NCI-H526 treated with DMSO at 0.1 percent for 48 hours (cell line): ENCODE measurements at regions not wholly inside any gene's neighbourhood (a gene's known extent, or its start where the extent isn't known, plus 50 kb on each side); places are given as distances from the start of the nearest gene placed in this dataset.

Experiments used
- DNase-seq: peaks from one replicate; lab custom pipeline; 2025; lab: John Stamatoyannopoulos, UW

DNA sequence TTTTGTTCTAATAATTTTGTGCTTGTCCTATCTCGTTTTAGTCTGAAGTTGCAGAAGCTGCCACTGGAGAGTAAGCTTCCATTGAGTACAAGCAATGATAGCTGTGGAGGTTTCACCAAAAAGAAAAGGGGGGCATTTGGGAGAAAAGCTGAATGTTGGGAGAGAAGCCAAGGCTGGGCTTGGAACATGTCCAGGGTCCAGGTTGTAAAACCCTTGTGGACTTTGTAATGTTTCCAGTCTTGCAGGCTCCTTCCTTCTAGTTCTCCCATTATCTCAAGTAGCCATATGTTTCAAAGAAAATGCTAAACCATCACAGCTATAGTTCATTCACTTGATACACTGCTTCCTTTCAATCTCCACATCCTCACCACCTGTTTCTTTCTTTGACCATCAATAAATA, 880.2 kb downstream of the NLGN4Y start:
- no peak for DNase-seq

DNA sequence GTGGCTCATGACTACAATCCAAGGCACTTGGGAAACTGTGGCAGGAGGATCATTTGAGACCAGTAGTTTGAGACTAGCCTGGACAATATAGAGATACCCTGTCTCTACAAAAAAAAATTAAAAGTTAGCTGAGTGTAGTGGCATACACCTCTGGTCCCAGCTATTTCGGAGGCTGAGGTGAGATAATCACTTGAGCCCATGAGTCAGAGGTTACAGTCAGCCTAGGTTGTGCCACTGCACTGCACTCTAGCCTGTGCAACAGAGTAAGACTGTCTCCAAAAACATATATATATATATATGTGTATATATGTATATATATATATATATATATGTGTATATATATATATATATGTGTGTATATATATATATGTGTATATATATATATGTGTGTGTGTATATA, 890.8 kb downstream of the NLGN4Y start:
- no peak for DNase-seq

DNA sequence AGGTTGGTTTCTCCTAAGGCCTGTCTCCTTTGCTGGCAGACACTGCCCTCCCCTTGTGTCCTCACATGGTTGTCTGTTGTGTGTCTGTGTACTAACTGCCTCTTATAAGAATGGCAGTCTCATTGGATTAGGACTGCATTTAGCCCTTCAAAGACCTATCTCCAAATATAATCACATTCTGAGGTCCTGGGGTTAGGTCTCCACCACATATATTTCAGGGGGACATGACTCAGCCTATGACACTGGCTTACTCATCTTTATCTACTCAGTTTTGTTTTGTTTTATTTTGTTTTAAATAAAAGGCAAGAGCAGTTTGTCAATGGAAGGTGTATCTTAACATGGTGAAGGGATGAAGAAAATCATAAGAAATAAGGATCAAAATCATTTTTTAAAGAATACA, 894.3 kb downstream of the NLGN4Y start:
- DNase-seq: no peak

DNA sequence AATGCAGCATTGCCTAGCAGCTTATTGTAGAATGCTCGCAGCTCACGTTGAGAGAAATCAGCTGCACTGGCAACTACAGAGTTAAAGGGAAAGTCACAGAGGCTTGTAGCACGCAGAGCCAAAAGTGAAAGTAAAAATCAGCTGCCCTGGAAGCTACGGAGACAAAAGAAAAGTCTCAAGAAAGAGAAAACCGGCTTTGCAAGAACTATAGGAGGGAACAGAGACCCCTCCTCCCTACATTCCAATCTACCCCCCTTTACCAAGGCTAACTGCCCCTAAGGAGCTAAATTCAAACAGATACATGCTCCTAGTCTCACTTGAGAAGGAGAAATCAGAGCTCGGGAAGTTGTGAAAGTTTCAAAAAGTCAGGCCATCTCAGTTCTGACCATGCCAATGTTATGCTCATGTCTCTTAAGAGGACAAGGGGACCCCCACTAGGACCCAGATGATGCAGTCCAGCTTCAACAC, 900.4 kb downstream of the NLGN4Y start:
- no peak for DNase-seq

DNA sequence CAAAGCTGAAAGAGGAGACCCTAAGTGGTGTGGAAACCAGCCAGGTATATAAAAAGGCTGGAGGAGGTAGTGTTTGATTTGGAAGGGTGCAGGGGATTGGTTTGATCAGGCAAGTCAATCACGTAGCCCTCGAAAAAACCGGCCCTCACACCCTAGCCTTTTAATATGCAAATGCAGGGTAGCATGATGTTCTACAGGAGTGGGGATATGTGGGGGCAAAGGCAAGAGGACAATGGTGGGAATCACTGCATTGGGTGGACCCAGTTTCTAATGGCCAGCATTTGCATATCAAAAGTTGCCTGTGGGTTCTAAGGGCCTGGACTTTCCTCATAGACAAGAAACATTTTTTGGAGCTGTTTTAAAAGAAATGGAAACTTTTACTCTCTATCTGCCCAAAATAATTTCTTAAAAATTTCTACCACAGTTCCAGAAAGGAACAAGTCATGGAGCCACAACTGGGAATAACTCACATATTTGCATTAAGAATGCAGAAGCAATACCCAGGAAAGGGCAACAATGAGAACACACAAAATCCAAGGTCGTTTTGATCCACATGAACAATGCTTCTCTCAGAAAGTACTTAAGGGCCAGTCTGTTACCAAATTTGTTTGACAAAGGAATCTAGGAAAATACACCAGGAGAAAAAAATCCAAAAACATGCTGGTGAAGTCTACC, 915.8 kb downstream of the NLGN4Y start:
- DNase-seq: no peak

GRCh38 chrY:15440696-15441408, 916.5 kb downstream of the NLGN4Y start:
- DNase-seq: no peak

DNA sequence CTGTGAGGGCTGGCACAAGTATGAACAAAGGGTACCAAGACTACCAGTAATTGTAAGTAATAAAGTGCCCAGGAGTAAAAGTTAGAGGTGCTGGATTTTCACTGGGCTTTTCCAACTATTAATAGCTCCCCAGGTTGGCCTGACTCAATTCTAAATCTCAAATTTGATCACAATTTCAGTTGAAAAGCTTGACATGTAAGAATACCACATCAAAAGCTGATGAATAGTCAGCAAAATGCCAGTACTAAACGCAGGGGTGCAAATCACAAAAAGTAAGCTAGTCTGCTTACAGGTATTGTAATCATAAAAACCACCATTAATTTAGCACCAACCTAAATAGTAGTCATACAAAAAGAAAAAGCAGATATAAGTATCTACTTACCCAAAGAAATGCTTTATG, 917.5 kb downstream of the NLGN4Y start:
- no peak for DNase-seq

- DNase-seq: no peak
These were observed 921.5 kb downstream of the NLGN4Y start for GRCh38 chrY:15445871-15446270.

GRCh38 chrY:15446861-15447260, 922.5 kb downstream of the NLGN4Y start:
- DNase-seq: no peak

DNA sequence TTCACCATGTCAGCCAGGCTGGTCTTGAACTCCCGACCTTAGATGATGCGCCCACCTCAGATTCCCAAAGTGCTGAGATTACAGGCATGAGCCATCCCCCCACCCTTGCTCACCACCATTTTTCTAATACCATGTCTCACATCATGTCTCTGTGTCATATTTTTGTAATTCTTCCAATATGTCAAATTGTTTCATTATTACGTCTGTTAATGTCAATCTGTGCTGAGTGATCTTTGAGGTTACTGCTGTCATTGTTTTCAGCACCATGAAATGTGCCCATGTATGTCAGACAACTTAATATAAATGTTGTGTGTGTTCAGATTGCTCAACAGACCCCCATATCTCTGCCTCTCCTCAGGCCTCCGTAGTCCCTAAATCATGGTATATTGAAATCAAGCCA, 923.6 kb downstream of the NLGN4Y start:
- DNase-seq: no peak

- no peak for DNase-seq
These were observed 931.0 kb downstream of the NLGN4Y start for GRCh38 chrY:15455133-15455937.

GRCh38 chrY:15455980-15456469, 931.7 kb downstream of the NLGN4Y start:
- DNase-seq: no peak

DNA sequence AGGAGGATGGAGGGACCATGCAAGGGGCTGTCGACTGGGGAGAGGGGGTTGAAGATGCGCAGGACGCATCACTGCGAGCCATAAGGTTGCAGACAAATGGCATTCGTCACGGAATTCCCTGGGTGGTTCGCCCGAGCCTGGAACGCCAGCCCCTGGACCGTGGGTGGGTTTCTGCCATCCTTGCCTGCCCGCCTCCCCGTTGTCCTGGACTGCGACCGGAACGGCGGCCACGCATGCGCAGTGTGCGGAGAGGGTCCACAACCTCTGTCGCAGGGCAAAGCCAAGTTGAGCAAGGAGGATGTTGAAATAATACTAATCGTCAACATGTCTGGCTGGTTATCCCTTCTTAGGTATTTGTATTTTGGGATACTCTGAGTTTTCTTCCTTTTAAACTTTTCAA, 932.2 kb downstream of the NLGN4Y start:
- DNase-seq: no peak

GRCh38 chrY:15457682-15458081, 933.4 kb downstream of the NLGN4Y start:
- no peak for DNase-seq

DNA sequence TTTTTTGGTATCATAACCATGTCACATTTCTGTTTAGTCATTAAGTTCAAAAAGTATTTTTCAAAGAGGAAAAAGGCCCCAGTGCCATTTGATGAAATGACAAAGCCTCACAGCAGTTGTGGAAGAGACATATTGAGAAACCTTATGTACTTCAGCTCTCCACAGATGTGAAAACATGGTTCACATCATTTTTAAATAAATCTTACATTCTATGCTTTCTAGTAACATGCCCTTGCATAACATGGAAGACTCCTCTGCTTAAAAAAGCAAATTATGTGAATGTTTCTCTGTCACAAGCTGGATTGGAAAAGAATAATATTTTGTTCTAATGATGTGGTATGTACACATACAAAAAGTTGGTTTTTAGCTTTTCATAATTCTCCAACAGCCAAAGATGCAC, 934.1 kb downstream of the NLGN4Y start:
- no peak for DNase-seq

- DNase-seq: no peak
These were observed 941.6 kb downstream of the NLGN4Y start for GRCh38 chrY:15465880-15466279.

DNA sequence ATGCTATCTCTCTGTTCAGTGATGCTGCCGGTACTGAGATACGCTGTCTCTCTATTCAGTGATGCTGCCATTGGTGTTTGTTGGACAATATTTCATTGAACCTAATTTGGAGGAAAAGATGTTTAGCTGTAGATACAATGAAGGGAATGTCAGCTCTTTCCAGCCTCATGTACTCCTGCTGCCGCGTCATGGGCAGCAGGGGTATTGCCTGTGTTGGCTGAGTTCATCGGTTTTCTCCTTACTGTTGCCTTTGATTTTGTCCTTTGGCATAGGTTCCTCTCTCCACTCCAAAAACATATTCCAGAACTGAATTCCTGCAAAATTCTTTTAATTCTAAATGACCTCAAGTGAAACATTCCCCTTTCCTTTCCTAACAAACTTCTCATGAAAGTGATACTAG, 942.6 kb downstream of the NLGN4Y start:
- DNase-seq: no peak

DNA sequence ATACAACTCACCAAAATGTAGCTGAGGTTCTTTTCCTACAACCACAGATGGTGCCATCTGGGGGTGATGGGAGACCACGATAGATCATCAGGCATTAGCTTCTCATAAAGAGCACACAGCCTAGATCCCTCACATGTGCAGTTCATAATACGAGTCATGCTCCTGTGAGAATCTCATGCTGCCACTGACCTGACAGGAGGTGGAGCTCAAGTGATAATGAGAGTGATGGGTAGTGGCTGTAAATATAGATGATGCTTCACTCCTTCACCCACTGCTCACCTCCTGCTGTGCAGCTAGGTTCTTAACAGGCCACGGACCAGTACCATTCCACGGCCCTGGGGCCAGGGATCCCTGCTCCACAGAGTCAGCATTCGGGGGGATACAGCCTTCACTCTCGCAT, 943.8 kb downstream of the NLGN4Y start:
- no peak for DNase-seq

DNA sequence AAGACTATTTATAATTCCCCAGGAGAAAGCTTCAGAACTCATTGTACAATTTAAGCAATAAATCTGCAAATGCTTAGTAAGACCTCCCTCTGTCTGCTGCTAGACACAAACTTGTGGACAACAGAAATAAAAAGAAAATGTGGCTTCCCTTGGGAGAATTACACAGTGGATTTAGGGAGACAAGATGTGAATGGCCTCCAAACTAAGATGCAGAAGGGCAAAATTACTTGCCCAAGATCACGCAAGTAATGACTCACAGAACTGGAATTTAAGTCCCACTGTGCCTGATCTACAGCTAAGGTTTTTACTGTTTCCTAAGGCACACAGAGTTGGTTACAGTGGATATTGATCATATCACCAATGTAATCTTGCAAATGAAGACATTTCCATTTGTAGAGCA, 947.0 kb downstream of the NLGN4Y start:
- DNase-seq: no peak

GRCh38 chrY:15478348-15478963, 954.1 kb downstream of the NLGN4Y start:
- DNase-seq: no peak

DNA sequence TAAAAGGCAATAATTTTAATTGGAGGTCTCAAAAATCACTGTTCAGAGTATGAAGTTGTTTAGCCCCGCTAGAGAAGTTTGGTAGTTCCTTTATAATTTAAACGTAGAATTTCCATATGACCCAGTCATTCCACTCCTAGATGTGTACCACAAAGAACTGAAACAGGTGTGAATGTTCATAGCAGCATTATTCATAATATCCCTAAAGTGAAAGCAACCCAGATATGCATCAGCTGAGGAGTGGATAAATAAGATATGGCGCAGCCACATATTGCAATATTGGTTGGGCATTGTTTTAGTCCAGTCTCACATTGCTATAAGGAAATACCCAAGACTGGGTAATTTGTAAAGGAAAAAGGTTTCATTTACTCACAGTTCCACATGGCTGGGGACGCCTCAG, 976.2 kb downstream of the NLGN4Y start:
- no peak for DNase-seq

DNA sequence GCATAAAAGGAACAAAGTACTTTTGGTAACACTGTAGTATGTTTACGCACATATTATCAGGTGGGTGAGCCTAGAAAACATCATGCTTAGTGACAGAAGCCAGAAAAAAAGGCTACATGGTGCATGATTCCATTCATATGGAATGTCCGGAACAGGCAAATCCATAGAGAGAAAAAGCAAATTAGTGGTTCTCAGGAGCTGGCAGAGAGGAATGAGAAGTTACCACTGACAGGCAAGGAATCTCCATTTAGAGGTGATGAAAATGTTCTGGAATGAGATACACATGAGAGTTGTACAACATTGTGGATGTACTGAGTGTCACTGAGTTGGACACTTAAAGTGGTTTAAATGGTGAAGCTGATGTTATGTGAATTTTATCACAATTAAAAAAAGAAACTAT, 976.9 kb downstream of the NLGN4Y start:
- DNase-seq: no peak
